ENCODE measurements at regions not wholly inside any gene's neighbourhood (a gene's known extent, or its start where the extent isn't known, plus 50 kb on each side); places are given as distances from the start of the nearest gene placed in this dataset.

- no peaks in the 10 kb centered on the region for H3F3A ChIP-seq (ENCODE audit: insufficient read depth, low read depth)
- BruUV-seq (replicated peaks) = no TSS peak
- no peak for DNase-seq
Measured at GRCh38 chr2:195390686-195391321, 266.2 kb upstream of the SLC39A10 start.

DNA sequence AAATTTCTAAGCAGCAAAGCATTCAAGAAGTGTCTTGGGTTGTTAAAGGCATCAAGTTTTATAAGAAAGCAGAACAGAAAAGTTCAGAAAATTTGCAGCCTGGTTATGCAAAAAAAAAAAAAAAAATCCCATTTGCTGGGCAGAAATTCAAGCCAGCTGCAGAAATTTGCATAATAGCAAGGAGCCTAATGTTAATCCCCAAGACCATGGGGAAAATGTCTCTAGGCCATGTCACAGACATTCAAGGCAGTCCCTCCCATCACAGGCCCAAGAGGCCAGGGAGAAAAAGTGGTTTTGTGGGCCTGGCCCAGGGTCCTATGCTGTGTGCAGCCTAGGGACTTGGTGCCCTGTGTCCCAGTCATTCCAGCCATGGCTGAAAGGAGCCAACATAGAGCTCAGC is 269.0 kb upstream of the SLC39A10 start:
- Histone ChIP-seq H3K4me3 (no peak overlapping the region), H3K4me1 (replicated peaks; ENCODE audit: insufficient read depth) (no peaks in the 10 kb centered on the region), H3K27me3 (ENCODE audit: insufficient read depth, low read depth) (no peaks in the 10 kb centered on the region), H3K9me2 (ENCODE audit: insufficient read depth) (no peaks in the 10 kb centered on the region), H3K9me3 (ENCODE audit: insufficient read depth, low read depth) (no peaks in the 10 kb centered on the region), H3K36me3 (ENCODE audit: low read depth) (no peaks in the 10 kb centered on the region), H4K20me1 (ENCODE audit: insufficient read depth) (no peaks in the 10 kb centered on the region), H2AFZ (no peak overlapping the region), H3F3A (ENCODE audit: insufficient read depth, low read depth) (no peaks in the 10 kb centered on the region), H3K4me2 (no peak overlapping the region), H3K79me2 (ENCODE audit: low read depth) (no peaks in the 10 kb centered on the region), H3K27ac (no peak overlapping the region)
- DNase-seq = no peak
- ChIA-PET CTCF (no interaction called here), POLR2A (ENCODE audit: unreplicated experiment) (no interaction called here)
- TF ChIP-seq EZH2 (IDR thresholded peaks at IDR 0.05; ENCODE audit: low read depth) (no peak), CTCF (conservative IDR thresholded peaks at IDR 0.05) (no peak)
- BruUV-seq (replicated peaks) = no TSS peak
- intact Hi-C loops (cut with micrococcal nuclease; ENCODE audit: unreplicated experiment) = no loop called here

More at GRCh38 chr2:195390686-195391321, 266.2 kb upstream of the SLC39A10 start:
- no peak overlapping the region for H3K4me3 ChIP-seq
- no peaks in the 10 kb centered on the region for H3K9me3 ChIP-seq (ENCODE audit: insufficient read depth, low read depth)
- no peaks in the 10 kb centered on the region for H3K79me2 ChIP-seq (ENCODE audit: low read depth)
- H4K20me1 ChIP-seq (ENCODE audit: insufficient read depth) = no peaks in the 10 kb centered on the region
- TF ChIP-seq EZH2 (IDR thresholded peaks at IDR 0.05; ENCODE audit: low read depth) (no peak), CTCF (conservative IDR thresholded peaks at IDR 0.05) (no peak)
- CTCF ChIA-PET = no interaction called here
- POLR2A ChIA-PET (ENCODE audit: unreplicated experiment) = no interaction called here
- intact Hi-C loops (cut with micrococcal nuclease; ENCODE audit: unreplicated experiment) = no loop called here
- H3K4me1 ChIP-seq (replicated peaks; ENCODE audit: insufficient read depth) = no peaks in the 10 kb centered on the region
- H3K36me3 ChIP-seq (ENCODE audit: low read depth) = no peaks in the 10 kb centered on the region
- no peak overlapping the region for H2AFZ ChIP-seq
- H3K9me2 ChIP-seq (ENCODE audit: insufficient read depth) = no peaks in the 10 kb centered on the region
- no peak overlapping the region for H3K4me2 ChIP-seq
- no peaks in the 10 kb centered on the region for H3K27me3 ChIP-seq (ENCODE audit: insufficient read depth, low read depth)
- no peak overlapping the region for H3K27ac ChIP-seq

- POLR2A ChIA-PET (ENCODE audit: unreplicated experiment) = no interaction called here
- BruUV-seq (replicated peaks) = no TSS peak
- no peaks in the 10 kb centered on the region for H3K36me3 ChIP-seq (ENCODE audit: low read depth)
Measured at GRCh38 chr2:195382186-195382585, 274.8 kb upstream of the SLC39A10 start.

More at GRCh38 chr2:195382186-195382585, 274.8 kb upstream of the SLC39A10 start:
- Histone ChIP-seq H3F3A (ENCODE audit: insufficient read depth, low read depth) (no peaks in the 10 kb centered on the region), H2AFZ (no peak overlapping the region), H3K79me2 (ENCODE audit: low read depth) (no peaks in the 10 kb centered on the region), H3K9me3 (ENCODE audit: insufficient read depth, low read depth) (no peaks in the 10 kb centered on the region), H3K4me3 (no peak overlapping the region), H4K20me1 (ENCODE audit: insufficient read depth) (no peaks in the 10 kb centered on the region), H3K27me3 (ENCODE audit: insufficient read depth, low read depth) (no peaks in the 10 kb centered on the region), H3K27ac (no peak overlapping the region), H3K4me1 (replicated peaks; ENCODE audit: insufficient read depth) (no peaks in the 10 kb centered on the region), H3K9me2 (ENCODE audit: insufficient read depth) (no peaks in the 10 kb centered on the region), H3K4me2 (no peak overlapping the region)
- TF ChIP-seq EZH2 (IDR thresholded peaks at IDR 0.05; ENCODE audit: low read depth) (no peak), CTCF (conservative IDR thresholded peaks at IDR 0.05) (no peak)
- intact Hi-C loops (cut with micrococcal nuclease; ENCODE audit: unreplicated experiment) = no loop called here
- no peak for DNase-seq
- CTCF ChIA-PET = no interaction called here

Data from PC-9 (cell line).